ENCODE measurements at regions not wholly inside any gene's neighbourhood (a gene's known extent, or its start where the extent isn't known, plus 50 kb on each side); places are given as distances from the start of the nearest gene placed in this dataset.

DNA sequence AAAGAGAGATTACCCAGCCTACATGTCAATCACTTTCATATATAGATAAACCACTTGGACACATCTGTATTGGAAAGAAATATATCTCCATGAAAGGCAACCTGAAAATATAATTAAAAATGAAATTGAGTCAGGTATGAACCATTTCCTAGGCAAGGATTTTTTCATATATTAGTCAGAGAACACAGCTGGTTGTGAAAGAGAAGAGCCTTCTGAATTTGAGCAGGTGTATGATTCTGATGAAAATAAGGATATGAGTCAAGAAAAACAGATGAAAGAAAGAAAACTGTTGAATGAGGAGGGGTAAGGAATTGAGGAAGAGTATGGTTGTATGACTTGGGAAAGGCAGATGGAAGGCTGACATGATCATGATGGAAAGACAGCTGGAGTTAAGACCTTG lies 441.1 kb downstream of the HAO1 start:
- TF ChIP-seq EP300 (IDR thresholded peaks at IDR 0.05; ENCODE audit: borderline replicate concordance), result no peak
- no peak for TF ChIP-seq CEBPB (IDR thresholded peaks at IDR 0.05)
- TF ChIP-seq ZBTB7A (IDR thresholded peaks at IDR 0.05; ENCODE audit: low read depth), result no peak
- no peak for TF ChIP-seq TAF1 (IDR thresholded peaks at IDR 0.05; ENCODE audit: low read depth)
- TF ChIP-seq TCF12 (IDR thresholded peaks at IDR 0.05; ENCODE audit: low read depth), result no peak
- TF ChIP-seq, protein P1, sequence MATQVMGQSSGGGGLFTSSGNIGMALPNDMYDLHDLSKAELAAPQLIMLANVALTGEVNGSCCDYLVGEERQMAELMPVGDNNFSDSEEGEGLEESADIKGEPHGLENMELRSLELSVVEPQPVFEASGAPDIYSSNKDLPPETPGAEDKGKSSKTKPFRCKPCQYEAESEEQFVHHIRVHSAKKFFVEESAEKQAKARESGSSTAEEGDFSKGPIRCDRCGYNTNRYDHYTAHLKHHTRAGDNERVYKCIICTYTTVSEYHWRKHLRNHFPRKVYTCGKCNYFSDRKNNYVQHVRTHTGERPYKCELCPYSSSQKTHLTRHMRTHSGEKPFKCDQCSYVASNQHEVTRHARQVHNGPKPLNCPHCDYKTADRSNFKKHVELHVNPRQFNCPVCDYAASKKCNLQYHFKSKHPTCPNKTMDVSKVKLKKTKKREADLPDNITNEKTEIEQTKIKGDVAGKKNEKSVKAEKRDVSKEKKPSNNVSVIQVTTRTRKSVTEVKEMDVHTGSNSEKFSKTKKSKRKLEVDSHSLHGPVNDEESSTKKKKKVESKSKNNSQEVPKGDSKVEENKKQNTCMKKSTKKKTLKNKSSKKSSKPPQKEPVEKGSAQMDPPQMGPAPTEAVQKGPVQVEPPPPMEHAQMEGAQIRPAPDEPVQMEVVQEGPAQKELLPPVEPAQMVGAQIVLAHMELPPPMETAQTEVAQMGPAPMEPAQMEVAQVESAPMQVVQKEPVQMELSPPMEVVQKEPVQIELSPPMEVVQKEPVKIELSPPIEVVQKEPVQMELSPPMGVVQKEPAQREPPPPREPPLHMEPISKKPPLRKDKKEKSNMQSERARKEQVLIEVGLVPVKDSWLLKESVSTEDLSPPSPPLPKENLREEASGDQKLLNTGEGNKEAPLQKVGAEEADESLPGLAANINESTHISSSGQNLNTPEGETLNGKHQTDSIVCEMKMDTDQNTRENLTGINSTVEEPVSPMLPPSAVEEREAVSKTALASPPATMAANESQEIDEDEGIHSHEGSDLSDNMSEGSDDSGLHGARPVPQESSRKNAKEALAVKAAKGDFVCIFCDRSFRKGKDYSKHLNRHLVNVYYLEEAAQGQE (IDR thresholded peaks at IDR 0.05; ENCODE audit: low read depth), result no peak
- no peak for TF ChIP-seq RAD21 (IDR thresholded peaks at IDR 0.05; ENCODE audit: low read depth)
- no peak for TF ChIP-seq CREB1 (IDR thresholded peaks at IDR 0.05; ENCODE audit: low read depth)

DNA sequence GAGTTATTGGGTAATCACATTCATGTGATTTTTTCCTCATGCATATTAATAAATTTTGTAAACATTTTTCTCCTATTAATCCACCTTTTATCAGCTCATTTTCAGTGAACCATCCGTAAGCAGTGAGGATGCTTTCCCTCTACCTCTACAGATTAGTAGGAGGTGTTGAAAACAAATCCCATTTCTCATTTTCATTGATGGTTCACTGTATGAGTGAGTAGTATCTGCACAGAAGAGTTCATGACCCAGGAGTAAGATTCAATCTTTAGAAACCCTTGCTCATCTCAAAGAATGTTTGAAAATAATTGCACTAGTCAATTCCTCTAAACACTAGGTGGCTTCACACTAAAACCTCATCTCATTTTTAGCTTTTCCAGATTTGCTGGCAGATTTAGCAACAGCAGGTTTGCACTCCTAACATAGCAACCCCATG lies 440.0 kb downstream of the HAO1 start:
- no peak for TF ChIP-seq EP300 (IDR thresholded peaks at IDR 0.05; ENCODE audit: borderline replicate concordance)
- TF ChIP-seq, protein P1 (IDR thresholded peaks at IDR 0.05; ENCODE audit: low read depth), result no peak
- no peak for TF ChIP-seq YY1 (IDR thresholded peaks at IDR 0.05; ENCODE audit: low read depth)
- TF ChIP-seq NFIC (IDR thresholded peaks at IDR 0.05), result no peak
- no peak for TF ChIP-seq ZBTB7A (IDR thresholded peaks at IDR 0.05; ENCODE audit: low read depth)
- TF ChIP-seq CEBPB (IDR thresholded peaks at IDR 0.05), result no peak
- no peak for TF ChIP-seq TAF1 (IDR thresholded peaks at IDR 0.05; ENCODE audit: low read depth)
- TF ChIP-seq TEAD4 (IDR thresholded peaks at IDR 0.05), result no peak
- TF ChIP-seq FOXM1 (IDR thresholded peaks at IDR 0.05; ENCODE audit: borderline replicate concordance, low read depth), result no peak
- no peak for TF ChIP-seq RAD21 (IDR thresholded peaks at IDR 0.05; ENCODE audit: low read depth)
- TF ChIP-seq TCF12 (IDR thresholded peaks at IDR 0.05; ENCODE audit: low read depth), result no peak
- TF ChIP-seq, protein P2, sequence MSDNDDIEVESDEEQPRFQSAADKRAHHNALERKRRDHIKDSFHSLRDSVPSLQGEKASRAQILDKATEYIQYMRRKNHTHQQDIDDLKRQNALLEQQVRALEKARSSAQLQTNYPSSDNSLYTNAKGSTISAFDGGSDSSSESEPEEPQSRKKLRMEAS (IDR thresholded peaks at IDR 0.05), result no peak
- TF ChIP-seq, protein P3, sequence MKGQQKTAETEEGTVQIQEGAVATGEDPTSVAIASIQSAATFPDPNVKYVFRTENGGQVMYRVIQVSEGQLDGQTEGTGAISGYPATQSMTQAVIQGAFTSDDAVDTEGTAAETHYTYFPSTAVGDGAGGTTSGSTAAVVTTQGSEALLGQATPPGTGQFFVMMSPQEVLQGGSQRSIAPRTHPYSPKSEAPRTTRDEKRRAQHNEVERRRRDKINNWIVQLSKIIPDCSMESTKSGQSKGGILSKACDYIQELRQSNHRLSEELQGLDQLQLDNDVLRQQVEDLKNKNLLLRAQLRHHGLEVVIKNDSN (IDR thresholded peaks at IDR 0.05), result no peak
- TF ChIP-seq EGR1 (IDR thresholded peaks at IDR 0.05), result no peak
- TF ChIP-seq CREB1 (IDR thresholded peaks at IDR 0.05; ENCODE audit: low read depth), result no peak

DNA sequence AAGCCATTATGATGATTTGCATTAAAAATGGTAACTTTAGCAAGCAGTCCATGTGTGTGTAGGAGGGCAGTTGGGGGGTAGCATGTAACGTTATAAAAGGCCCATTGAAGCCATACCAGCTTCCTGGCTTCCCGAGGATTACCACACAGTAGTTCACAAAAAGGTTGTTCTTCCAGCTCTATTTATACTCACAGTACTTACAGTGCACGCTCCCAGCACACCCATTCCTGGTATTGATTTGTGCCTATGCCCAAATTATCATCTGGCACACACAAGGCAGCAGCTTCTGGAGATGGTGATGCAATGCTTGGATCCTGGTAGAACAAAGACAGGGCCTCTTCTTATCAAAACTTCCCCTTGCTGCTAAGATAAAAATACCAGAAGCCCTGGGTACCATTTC lies 436.8 kb downstream of the HAO1 start:
- no peak for TF ChIP-seq ZBTB7A (IDR thresholded peaks at IDR 0.05; ENCODE audit: low read depth)
- no peak for TF ChIP-seq EGR1 (IDR thresholded peaks at IDR 0.05)
- TF ChIP-seq, protein P1 (IDR thresholded peaks at IDR 0.05; ENCODE audit: low read depth), result no peak
- no peak for TF ChIP-seq TCF12 (IDR thresholded peaks at IDR 0.05; ENCODE audit: low read depth)
- no peak for TF ChIP-seq EP300 (IDR thresholded peaks at IDR 0.05; ENCODE audit: borderline replicate concordance)
- TF ChIP-seq, protein P3 (IDR thresholded peaks at IDR 0.05), result no peak
- no peak for TF ChIP-seq FOXM1 (IDR thresholded peaks at IDR 0.05; ENCODE audit: borderline replicate concordance, low read depth)

DNA sequence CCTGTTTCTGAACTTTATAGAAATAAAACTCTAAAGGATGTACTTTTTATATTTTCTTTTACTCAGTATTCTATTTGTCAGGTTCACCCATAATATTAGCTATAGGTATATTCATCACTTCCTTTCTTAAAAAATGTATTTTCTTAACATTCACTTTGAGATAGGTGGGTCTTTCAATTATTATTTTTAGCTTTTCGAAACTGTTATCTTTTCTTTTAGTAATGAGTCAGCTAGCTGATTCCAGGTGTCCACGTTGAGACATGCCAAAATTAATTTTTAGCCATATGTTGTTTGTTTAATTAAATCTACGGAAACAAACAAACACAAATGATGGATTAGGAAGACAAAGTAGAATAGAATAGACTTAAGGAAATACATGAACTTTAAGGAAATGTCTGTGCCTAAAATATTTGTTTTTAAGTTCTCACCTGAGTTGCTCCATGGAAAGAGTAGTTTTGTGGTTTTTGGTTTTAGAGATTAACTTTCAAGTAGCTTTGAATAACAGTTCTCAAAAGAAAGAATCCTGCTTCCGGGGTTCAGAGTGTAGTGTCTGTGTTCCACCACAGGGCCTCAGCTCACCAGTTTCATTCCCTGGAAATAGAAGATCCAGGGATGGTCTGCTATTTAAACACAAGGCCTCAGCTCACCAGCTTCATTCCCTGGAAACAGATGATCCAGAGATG lies 435.0 kb downstream of the HAO1 start:
- no peak for TF ChIP-seq NFIC (IDR thresholded peaks at IDR 0.05)
- TF ChIP-seq ZBTB7A (IDR thresholded peaks at IDR 0.05; ENCODE audit: low read depth), result no peak
- no peak for TF ChIP-seq YY1 (IDR thresholded peaks at IDR 0.05; ENCODE audit: low read depth)
- no peak for TF ChIP-seq CREB1 (IDR thresholded peaks at IDR 0.05; ENCODE audit: low read depth)
- no peak for TF ChIP-seq FOXM1 (IDR thresholded peaks at IDR 0.05; ENCODE audit: borderline replicate concordance, low read depth)
- TF ChIP-seq, protein P3 (IDR thresholded peaks at IDR 0.05), result no peak
- TF ChIP-seq RAD21 (IDR thresholded peaks at IDR 0.05; ENCODE audit: low read depth), result no peak
- no peak for TF ChIP-seq TCF12 (IDR thresholded peaks at IDR 0.05; ENCODE audit: low read depth)
- TF ChIP-seq, protein P2 (IDR thresholded peaks at IDR 0.05), result no peak
- TF ChIP-seq, protein P1 (IDR thresholded peaks at IDR 0.05; ENCODE audit: low read depth), result no peak
- no peak for TF ChIP-seq EGR1 (IDR thresholded peaks at IDR 0.05)
- no peak for TF ChIP-seq CEBPB (IDR thresholded peaks at IDR 0.05)
- no peak for TF ChIP-seq TEAD4 (IDR thresholded peaks at IDR 0.05)
- TF ChIP-seq TAF1 (IDR thresholded peaks at IDR 0.05; ENCODE audit: low read depth), result no peak
